Stimulated activated CD4-positive, alpha-beta T cell treated with anti-CD3 and anti-CD28 coated beads, TNF-alpha, amount 100 ng/mL, for 48 hours (primary cell): ENCODE measurements at regions not wholly inside any gene's neighbourhood (a gene's known extent, or its start where the extent isn't known, plus 50 kb on each side); places are given as distances from the start of the nearest gene placed in this dataset.

Experiments
- DNase-seq, 3 donors: peaks; one replicate each; pipeline ENCODE4 v3.0.0-alpha.2; 2020; ENCODE audit warnings: low read depth in 3 of 3

- DNase-seq, result no peak
These were observed 303.3 kb upstream of the DAB1 start for GRCh38 chr1:57727121-57727520.

DNA sequence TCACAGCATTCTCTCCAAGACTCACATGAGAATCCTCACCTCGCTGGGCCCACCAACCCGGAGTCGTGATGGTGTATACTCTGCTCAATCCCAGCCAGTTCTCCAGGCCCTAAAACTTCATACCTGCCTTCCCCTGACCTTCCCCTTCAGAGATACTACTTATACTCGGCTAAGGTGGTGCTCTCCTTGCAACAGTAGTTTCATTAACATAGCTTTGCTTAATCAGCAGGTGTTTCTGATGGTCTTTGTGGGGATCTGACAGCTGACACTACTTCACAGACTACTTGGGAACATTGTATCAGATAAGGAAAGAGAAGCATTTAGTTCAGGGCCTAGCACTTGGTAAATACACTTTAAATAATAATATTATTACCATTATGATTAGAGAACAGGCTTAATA, 301.5 kb upstream of the DAB1 start:
- DNase-seq, result no peak

DNA sequence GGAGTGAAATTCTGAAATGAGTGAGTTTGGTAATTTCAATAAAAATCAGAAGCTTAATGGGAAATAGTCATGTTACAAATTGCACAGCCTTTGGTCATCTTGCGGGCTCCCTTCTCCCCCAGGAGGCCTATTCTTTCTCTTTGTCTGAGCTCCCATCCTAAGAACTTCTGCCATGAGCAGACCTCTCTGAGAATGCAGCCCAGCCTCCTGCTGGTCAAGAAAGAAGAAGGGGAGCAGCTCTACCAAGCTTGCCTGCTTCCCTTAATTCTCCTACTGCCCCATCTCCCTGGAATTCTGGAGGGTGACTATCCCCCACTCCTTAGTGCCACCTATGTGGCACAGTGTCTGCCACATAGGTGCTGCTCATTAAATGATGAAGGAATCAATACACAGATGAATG, 300.7 kb upstream of the DAB1 start:
- DNase-seq, result no peak

DNA sequence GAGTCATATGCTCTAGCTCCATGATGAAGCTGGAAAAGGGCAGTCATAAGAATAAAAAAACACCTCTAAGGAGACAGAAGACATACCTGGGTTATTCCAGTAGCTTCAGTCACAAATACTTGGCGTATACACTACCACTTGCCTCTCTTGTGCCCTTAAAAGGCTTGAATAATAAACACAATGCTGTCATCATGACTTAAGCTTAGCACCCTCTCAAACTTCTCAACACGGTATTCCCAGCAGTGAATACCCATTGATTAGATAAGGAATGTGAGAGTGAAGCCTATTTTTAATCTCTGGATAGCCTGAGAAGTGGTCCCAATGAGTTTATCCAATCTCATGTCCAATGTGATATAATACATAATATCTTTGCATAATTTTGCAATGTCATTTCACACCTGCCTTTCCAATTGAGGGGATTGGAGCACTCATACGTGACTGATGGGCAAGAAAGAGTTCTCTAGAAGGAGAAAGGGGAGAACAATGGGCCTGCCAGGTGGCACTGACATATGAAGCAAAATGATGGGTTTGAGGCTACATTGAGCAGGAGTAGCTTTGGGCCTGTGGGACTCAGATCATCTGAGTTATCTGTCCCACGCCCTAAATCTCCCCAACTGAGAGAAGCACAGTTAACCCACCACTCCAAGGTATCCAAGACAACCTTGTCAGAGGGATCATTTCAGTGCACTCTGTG, 298.6 kb upstream of the DAB1 start:
- DNase-seq, result no peak

GRCh38 chr1:57721001-57721400, 297.1 kb upstream of the DAB1 start:
- no peak for DNase-seq

GRCh38 chr1:57719274-57719673, 295.4 kb upstream of the DAB1 start:
- no peak for DNase-seq

DNA sequence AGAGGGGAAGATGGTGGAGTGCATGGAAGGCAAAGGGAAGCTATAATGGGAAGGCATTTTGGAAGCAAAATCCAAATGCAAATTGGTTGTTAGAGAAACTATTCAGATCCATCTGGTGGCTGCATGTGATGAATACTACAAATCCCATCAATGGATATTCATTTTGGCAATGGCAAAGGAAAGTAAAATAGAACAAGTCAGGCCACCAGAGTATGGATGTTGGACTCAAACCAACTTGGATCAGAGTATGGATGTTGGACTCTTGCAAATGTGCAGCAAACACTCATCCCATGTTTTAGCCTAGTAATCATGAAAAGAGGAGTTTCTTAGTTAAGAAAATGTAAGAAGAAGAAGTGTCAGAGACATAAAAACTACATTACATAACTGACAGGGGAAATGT, 289.6 kb upstream of the DAB1 start:
- DNase-seq, result no peak

- DNase-seq, result no peak
These were observed 289.0 kb upstream of the DAB1 start for GRCh38 chr1:57712846-57713245.

- no peak for DNase-seq
These were observed 287.5 kb upstream of the DAB1 start for GRCh38 chr1:57711326-57711725.

GRCh38 chr1:57707631-57708030, 283.8 kb upstream of the DAB1 start:
- no peak for DNase-seq

DNA sequence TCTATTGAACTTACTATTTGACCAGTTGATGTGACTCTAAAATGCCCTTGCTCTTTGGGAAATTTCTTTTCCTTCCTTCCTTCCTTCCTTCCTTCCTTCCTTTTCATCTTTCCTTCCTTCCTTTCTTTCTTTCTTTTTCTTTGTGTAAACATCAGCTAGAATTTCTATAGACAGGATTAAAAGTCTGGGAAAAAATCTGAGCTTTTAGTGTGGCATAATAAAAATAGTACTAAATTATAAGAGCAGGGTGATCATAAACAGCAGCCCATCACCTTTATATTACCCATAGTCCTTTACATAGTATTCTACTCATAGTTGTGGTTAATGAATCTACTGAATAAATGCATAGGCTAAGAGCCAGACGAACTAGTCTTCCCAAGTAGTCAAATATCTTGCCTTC, 281.0 kb upstream of the DAB1 start:
- no peak for DNase-seq

DNA sequence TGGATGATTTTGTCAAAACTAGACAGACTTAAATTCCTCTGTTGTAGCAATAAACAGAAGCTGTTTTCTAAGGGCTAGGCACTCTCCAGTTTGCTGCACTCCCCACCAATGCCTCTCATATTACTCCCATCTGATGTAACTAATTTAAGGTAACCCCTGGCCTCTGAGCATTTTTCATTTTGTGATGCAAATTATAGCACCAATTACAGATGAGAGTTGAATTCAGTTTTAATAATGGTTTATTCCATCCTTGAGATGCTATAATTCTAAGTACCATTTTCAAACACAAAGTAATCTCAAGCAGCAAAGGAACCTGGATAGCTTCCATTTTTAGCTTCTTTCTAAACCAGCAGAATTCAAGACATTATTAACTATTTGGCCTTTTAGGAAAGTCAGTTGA, 280.4 kb upstream of the DAB1 start:
- DNase-seq, result no peak

DNA sequence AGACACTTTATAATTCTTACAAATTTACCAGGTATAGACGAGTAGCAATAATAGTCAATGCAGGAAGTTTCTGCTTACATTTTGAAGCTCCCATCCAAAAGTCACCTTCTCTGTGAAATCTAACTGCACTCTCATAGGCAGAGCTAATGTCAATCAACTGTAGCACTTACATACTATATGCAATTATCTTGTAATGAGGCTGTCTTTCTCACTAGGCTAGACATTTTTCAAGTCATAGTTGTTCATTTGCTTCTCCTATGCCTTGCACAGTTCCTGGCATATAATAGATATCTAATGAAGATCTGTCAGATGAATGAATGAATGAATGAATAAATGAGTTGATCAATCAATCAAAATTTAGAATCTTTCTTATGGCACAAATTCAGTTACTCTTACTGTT, 273.0 kb upstream of the DAB1 start:
- DNase-seq, result no peak

- DNase-seq, result no peak
These were observed 272.2 kb upstream of the DAB1 start for GRCh38 chr1:57696043-57696442.

GRCh38 chr1:57686306-57686705, 262.4 kb upstream of the DAB1 start:
- no peak for DNase-seq

- DNase-seq, result no peak
These were observed 259.4 kb upstream of the DAB1 start for GRCh38 chr1:57683037-57683942.

GRCh38 chr1:57678138-57678537, 254.3 kb upstream of the DAB1 start:
- DNase-seq, result no peak

GRCh38 chr1:57675776-57676175, 251.9 kb upstream of the DAB1 start:
- DNase-seq, result no peak

GRCh38 chr1:57674801-57675200, 250.9 kb upstream of the DAB1 start:
- DNase-seq, result no peak

- no peak for DNase-seq
These were observed 248.7 kb upstream of the DAB1 start for GRCh38 chr1:57672346-57673140.

DNA sequence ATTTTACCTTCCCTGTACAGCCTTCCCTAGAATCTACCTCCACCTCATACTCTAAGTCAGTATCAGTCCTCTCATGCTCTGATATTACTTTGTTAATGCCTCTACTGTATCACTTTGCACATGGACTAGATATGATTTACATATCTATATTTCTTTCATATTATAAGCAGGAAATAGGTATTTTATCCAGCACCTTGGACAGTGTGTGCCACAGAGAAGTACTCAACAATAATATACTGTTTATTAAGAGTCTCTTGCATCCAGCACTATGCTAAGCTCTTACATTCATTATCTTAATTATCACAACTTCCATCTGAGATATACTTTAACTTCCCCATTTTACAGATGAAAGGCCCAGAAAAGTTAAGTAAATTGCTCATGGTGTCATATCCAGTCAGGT, 247.9 kb upstream of the DAB1 start:
- no peak for DNase-seq

GRCh38 chr1:57659804-57660203, 235.9 kb upstream of the DAB1 start:
- no peak for DNase-seq

GRCh38 chr1:57655161-57655560, 231.3 kb upstream of the DAB1 start:
- DNase-seq, result no peak
